ENCODE measurements at regions not wholly inside any gene's neighbourhood (a gene's known extent, or its start where the extent isn't known, plus 50 kb on each side); places are given as distances from the start of the nearest gene placed in this dataset.

DNA sequence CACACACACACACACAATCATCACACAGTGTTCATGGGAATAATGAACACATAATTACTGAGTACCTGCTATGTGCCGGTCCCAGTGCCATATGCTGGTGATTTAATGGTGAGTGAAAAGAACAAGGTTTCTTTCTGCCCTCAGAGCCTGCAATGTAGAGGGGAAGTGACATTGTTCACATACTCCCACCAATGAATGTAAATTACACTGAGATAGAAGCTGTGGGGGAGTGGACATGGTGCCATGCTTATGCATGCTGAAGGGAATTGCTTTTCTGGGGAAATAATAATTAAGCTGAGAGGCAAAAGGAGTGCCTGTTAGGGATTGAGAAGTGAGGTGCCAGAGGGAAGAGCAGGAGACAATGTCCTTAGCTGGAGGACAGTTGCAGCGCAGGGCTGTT is 175.1 kb downstream of the MFSD1 start:
- H3K4me3 ChIP-seq, result no peak overlapping the region
- no peaks in the 10 kb centered on the region for H3K27me3 ChIP-seq (replicated peaks in 1 of 7)
- no peaks in the 10 kb centered on the region for H3K36me3 ChIP-seq
- H3K9me3 ChIP-seq, result peaks cover 0 to 10% (median 5%) of the 10 kb centered on the region in 8 donors
- H3K27ac ChIP-seq, result no peak overlapping the region
- TF ChIP-seq, protein P1, sequence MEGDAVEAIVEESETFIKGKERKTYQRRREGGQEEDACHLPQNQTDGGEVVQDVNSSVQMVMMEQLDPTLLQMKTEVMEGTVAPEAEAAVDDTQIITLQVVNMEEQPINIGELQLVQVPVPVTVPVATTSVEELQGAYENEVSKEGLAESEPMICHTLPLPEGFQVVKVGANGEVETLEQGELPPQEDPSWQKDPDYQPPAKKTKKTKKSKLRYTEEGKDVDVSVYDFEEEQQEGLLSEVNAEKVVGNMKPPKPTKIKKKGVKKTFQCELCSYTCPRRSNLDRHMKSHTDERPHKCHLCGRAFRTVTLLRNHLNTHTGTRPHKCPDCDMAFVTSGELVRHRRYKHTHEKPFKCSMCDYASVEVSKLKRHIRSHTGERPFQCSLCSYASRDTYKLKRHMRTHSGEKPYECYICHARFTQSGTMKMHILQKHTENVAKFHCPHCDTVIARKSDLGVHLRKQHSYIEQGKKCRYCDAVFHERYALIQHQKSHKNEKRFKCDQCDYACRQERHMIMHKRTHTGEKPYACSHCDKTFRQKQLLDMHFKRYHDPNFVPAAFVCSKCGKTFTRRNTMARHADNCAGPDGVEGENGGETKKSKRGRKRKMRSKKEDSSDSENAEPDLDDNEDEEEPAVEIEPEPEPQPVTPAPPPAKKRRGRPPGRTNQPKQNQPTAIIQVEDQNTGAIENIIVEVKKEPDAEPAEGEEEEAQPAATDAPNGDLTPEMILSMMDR (IDR thresholded peaks at IDR 0.05 in 8 of 11, conservative IDR thresholded peaks at IDR 0.05 in 3 of 11), result no peak
- TF ChIP-seq POLR2AphosphoS5 (IDR thresholded peaks at IDR 0.05), result no peak
- TF ChIP-seq POLR2A (IDR thresholded peaks at IDR 0.05), result no peak
- 70 to 92% (median 82%) methylated on average over 2 of the region's 2 CpGs for WGBS, 5 donors
- intact Hi-C loops (cut with DNase I; ENCODE audit: low total_unique reads), result no loop called here
- no peak for DNase-seq
- H3K4me1 ChIP-seq, result no peaks in the 10 kb centered on the region

DNA sequence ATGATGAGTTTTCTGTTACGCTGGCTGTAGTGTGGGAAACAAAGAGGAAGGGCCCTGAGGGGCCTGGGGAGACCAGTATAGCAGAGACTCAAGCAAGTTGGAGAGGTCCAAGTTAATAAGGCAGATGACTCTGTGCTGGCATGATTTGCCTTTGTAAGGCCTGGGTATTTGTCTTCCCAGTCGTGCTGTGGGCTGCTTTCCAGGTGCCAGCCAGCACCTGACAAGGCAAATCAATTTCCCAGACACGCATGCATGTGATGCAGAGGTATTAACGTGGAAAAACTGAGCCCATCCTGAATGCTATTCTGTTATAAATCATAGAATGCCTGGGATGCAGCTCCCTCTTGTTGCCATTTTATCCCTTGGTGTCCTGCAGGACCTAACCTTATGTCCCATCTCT is 175.6 kb downstream of the MFSD1 start:
- Histone ChIP-seq H3K36me3 (no peaks in the 10 kb centered on the region), H3K4me3 (no peak overlapping the region), H3K9me3 (peaks cover 0 to 10% (median 5%) of the 10 kb centered on the region in 8 donors), H3K4me1 (no peaks in the 10 kb centered on the region), H3K27ac (no peak overlapping the region), H3K27me3 (replicated peaks in 1 of 7) (no peaks in the 10 kb centered on the region)
- intact Hi-C loops (cut with DNase I; ENCODE audit: low total_unique reads), result no loop called here
- no peak for DNase-seq
- TF ChIP-seq POLR2A (IDR thresholded peaks at IDR 0.05), result no peak
- WGBS, 5 donors, result 64 to 74% (median 71%) methylated on average over 4 of the region's 4 CpGs

DNA sequence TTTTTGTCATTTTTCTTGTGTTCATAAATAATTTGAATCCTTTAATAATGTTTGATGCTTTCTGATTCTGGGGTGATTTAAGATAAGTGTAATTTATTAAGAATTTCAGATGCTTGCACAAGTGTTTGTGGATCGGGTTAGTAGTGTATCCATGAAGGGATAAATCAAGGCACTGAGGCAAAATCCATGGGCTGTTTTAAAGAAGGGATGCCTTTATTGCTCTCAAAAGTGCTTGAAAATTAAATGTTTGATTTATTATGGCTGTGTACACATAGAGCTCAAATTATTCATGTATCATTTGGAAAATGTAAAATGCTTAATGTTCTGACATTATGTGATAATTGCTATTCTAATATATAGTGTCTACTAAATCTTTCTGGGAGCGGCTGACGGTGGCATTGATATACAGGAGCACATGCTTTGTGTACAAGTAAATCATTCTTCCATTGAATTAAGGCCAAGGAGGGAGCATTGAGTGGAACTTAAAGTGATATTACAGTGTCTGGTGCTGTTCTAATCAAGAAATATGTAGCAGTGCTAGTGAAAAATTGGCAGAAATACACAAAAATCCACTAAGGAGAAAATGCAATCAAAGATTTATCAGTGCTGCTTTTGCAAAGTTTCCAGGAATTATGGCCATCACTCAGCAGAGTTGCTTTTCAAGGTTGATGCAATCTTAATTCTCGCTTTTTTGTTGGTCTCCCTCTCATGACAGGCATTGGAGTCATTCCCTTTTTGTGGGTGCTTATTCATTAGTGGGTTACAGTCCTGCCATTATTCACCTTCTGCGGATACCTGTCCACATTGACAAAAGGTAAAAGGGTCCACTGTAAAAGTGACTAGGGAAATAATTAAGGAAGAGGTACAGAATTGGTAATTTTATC is 181.6 kb downstream of the MFSD1 start:
- no peak overlapping the region for H3K27ac ChIP-seq
- DNase-seq, result no peak
- no peaks in the 10 kb centered on the region for H3K36me3 ChIP-seq
- intact Hi-C loops (cut with DNase I; ENCODE audit: low total_unique reads), result no loop called here
- H3K27me3 ChIP-seq (replicated peaks in 1 of 7), result no peaks in the 10 kb centered on the region
- 78 to 86% (median 81%) methylated on average over 5 of the region's 5 CpGs for WGBS, 5 donors
- H3K9me3 ChIP-seq, result peaks cover 0 to 26% (median 14%) of the 10 kb centered on the region in 8 donors
- H3K4me3 ChIP-seq, result no peak overlapping the region
- TF ChIP-seq POLR2A (IDR thresholded peaks at IDR 0.05) (no peak), POLR2AphosphoS5 (IDR thresholded peaks at IDR 0.05) (no peak)
- TF ChIP-seq, protein P1 (IDR thresholded peaks at IDR 0.05 in 8 of 11, conservative IDR thresholded peaks at IDR 0.05 in 3 of 11), result no peak
- no peaks in the 10 kb centered on the region for H3K4me1 ChIP-seq

DNA sequence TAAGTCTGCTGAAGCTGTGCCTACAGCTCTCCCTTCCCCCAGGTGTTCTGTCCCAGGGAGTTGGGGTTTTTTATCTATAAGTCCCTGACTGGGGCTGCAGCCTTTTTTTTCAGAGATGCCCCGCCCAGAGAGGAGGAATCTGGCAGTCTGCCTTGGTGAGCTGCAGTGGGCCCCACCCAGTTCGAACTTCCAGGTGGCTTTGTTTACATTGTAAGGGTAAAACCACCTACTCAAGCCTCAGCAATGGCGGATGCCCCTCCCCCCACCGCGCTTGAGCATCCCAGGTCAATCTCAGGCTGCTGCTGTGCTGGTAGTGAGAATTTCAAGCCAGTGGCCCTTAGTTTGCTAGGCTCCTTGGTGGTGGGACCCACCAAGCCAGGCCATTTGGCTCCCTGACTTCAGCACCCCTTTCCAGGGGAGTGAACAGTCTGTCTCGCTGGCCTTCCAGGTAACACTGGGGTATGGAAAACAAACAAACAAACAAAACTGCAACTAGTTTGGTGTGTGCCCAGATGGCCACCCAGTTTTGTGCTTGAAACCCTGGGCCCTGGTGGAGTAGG is 189.4 kb downstream of the MFSD1 start:
- no peaks in the 10 kb centered on the region for H3K36me3 ChIP-seq
- 45 to 63% (median 50%) methylated on average over 2 to 6 of the region's 6 CpGs for WGBS, 5 donors
- TF ChIP-seq POLR2A (IDR thresholded peaks at IDR 0.05), result no peak
- TF ChIP-seq POLR2AphosphoS5 (IDR thresholded peaks at IDR 0.05), result no peak
- TF ChIP-seq, protein P1 (IDR thresholded peaks at IDR 0.05 in 8 of 11, conservative IDR thresholded peaks at IDR 0.05 in 3 of 11), result no peak
- intact Hi-C loops (cut with DNase I; ENCODE audit: low total_unique reads), result no loop called here
- H3K4me1 ChIP-seq, result no peaks in the 10 kb centered on the region
- no peaks in the 10 kb centered on the region for H3K27me3 ChIP-seq (replicated peaks in 1 of 7)
- H3K27ac ChIP-seq, result no peak overlapping the region
- no peak overlapping the region for H3K4me3 ChIP-seq
- DNase-seq, result no peak
- H3K9me3 ChIP-seq, result peaks cover 0 to 16% (median 8%) of the 10 kb centered on the region in 8 donors

Data from spleen (tissue), 11 donors.